Trophoblast cell (in vitro differentiated cells and primary cell): ENCODE measurements at regions not wholly inside any gene's neighbourhood (a gene's known extent, or its start where the extent isn't known, plus 50 kb on each side); places are given as distances from the start of the nearest gene placed in this dataset.

ENCODE experiments used
- DNase-seq, 2 donors: peaks; one replicate each; pipeline ENCODE4 v3.0.0-alpha.2; 2016
- H2AFZ ChIP-seq: 2 replicates; pipeline ENCODE4 v1.6.1; 2013; ENCODE audit warnings: low read length, moderate library complexity, mild to moderate bottlenecking; ENCODE audit not compliant: insufficient read depth, poor library complexity
- H2AK5ac ChIP-seq: 2 replicates; pipeline ENCODE4 v1.6.1; 2013; ENCODE audit warnings: mild to moderate bottlenecking, low read length
- H2BK120ac ChIP-seq: 2 replicates; pipeline ENCODE4 v1.6.1; 2013; ENCODE audit warnings: low read length, mild to moderate bottlenecking, moderate library complexity; ENCODE audit not compliant: insufficient read depth, poor library complexity
- H2BK12ac ChIP-seq: 2 replicates; pipeline ENCODE4 v1.6.1; 2013; ENCODE audit warnings: mild to moderate bottlenecking, low read length, moderate library complexity
- H2BK5ac ChIP-seq: 2 replicates; pipeline ENCODE4 v1.6.1; 2013; ENCODE audit warnings: low read length, low read depth, moderate library complexity, mild to moderate bottlenecking; ENCODE audit not compliant: poor library complexity
- H3K14ac ChIP-seq: 2 replicates; pipeline ENCODE4 v1.6.1; 2013; ENCODE audit warnings: mild to moderate bottlenecking, low read length
- H3K18ac ChIP-seq: 2 replicates; pipeline ENCODE4 v1.6.1; 2013; ENCODE audit warnings: mild to moderate bottlenecking, low read length
- H3K23ac ChIP-seq: 2 replicates; pipeline ENCODE4 v1.6.1; 2013; ENCODE audit warnings: low read length
- H3K27ac ChIP-seq: 2 replicates; pipeline ENCODE4 v1.5.1; 2013; ENCODE audit warnings: low read depth, mild to moderate bottlenecking, inconsistent platforms, low read length, moderate library complexity
- H3K27me3 ChIP-seq: 2 replicates; pipeline ENCODE4 v1.6.1; 2013; ENCODE audit warnings: inconsistent platforms, mild to moderate bottlenecking, low read length, moderate library complexity; ENCODE audit not compliant: insufficient read depth
- H3K36me3 ChIP-seq, 2 experiments: 1 replicate in 1 of 2; 2 replicates in 1 of 2; pipeline ENCODE4 v1.6.1; 2013; ENCODE audit warnings: low read length in 2 of 2, mild to moderate bottlenecking in 2 of 2, moderate library complexity in 1 of 2; ENCODE audit not compliant: insufficient read depth in 2 of 2, control insufficient read depth in 1 of 2
- H3K4ac ChIP-seq: 2 replicates; pipeline ENCODE4 v1.6.1; 2013; ENCODE audit warnings: low read depth, mild to moderate bottlenecking, low read length, moderate library complexity
- H3K4me1 ChIP-seq, 2 experiments: 1 replicate in 1 of 2; 2 replicates in 1 of 2; pipeline ENCODE4 v1.6.1; 2013; ENCODE audit warnings: low read length in 2 of 2, mild to moderate bottlenecking in 2 of 2, moderate library complexity in 1 of 2; ENCODE audit not compliant: insufficient read depth in 2 of 2, control insufficient read depth in 1 of 2
- H3K4me2 ChIP-seq: 2 replicates; pipeline ENCODE4 v1.6.1; 2013; ENCODE audit warnings: inconsistent platforms, mild to moderate bottlenecking, low read length, moderate library complexity
- H3K4me3 ChIP-seq: 2 replicates; pipeline ENCODE4 v1.5.1; 2013; ENCODE audit warnings: mild to moderate bottlenecking, low read depth, low read length, inconsistent platforms
- H3K79me1 ChIP-seq: one replicate; pipeline ENCODE4 v1.6.1; 2013; ENCODE audit warnings: low read length
- H3K79me2 ChIP-seq: 2 replicates; pipeline ENCODE4 v1.6.1; 2013; ENCODE audit warnings: low read length, mild to moderate bottlenecking; ENCODE audit not compliant: control insufficient read depth, insufficient read depth, poor library complexity
- H3K9ac ChIP-seq: 2 replicates; pipeline ENCODE4 v1.6.1; 2013; ENCODE audit warnings: mild to moderate bottlenecking, low read length
- H3K9me3 ChIP-seq: 2 replicates; pipeline ENCODE4 v1.6.1; 2013; ENCODE audit warnings: low read depth, mild to moderate bottlenecking, control low read depth, inconsistent platforms, low read length; ENCODE audit not compliant: insufficient read depth
- H4K12ac ChIP-seq: 2 replicates; pipeline ENCODE4 v1.6.1; 2013; ENCODE audit warnings: low read depth, mild to moderate bottlenecking, low read length, moderate library complexity
- H4K8ac ChIP-seq: 2 replicates; pipeline ENCODE4 v1.6.1; 2013; ENCODE audit warnings: low read depth, mild to moderate bottlenecking, low read length, moderate library complexity
- H4K91ac ChIP-seq: one replicate; pipeline ENCODE4 v1.6.1; 2013; ENCODE audit warnings: low read depth, mild to moderate bottlenecking, low read length, moderate library complexity
- WGBS: extraction: QIAGEN DNeasy Blood & Tissue Kit; methylation state at CpG from one replicate; pipeline ENCODE4 v1.1.7; 2013; ENCODE audit warnings: missing lambda C conversion rate; ENCODE audit not compliant: insufficient read length, insufficient coverage; ENCODE audit errors: extremely low coverage; 5-methylcytosine and 5-hydroxymethylcytosine counted together

DNA sequence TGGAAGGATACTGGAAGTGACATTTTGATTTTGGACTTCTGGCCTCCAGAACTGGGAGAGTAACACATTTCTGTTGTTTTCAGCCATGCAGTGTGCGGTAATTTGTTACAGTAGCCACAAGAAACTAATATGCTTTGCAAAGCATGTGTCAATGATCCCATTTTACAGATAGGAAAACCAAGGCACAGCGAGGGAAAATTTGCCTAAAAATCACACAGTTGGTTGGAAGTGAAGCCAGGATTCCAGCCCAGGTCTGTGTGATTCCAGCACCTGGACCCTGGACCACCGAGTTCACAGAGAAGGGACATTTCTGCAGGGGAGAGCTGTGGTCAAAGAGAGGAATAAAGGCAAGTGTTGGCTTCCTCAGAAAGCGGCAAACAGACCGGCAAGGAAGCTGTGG, 106.7 kb upstream of the MED13L start:
- H2AK5ac ChIP-seq, result peak overlapping the region; percentile 55
- no peaks in the 10 kb centered on the region for H3K79me2 ChIP-seq
- no peak overlapping the region for H2BK120ac ChIP-seq
- H3K4ac ChIP-seq, result no peak overlapping the region
- H4K12ac ChIP-seq, result no peak overlapping the region
- H3K14ac ChIP-seq, result no peak overlapping the region
- no peak overlapping the region for H2BK5ac ChIP-seq
- no peak overlapping the region for H3K9ac ChIP-seq
- peak overlapping the region; percentile 52 for H3K18ac ChIP-seq
- H4K91ac ChIP-seq, result peak overlapping the region; percentile 46
- no CpG with 5 or more reads among the region's 5 CpGs for WGBS
- H3K4me1 ChIP-seq, result peaks cover 34 to 36% of the 10 kb centered on the region in 2 experiments
- H3K36me3 ChIP-seq, result no peaks in the 10 kb centered on the region
- no peak overlapping the region for H3K4me3 ChIP-seq
- H2BK12ac ChIP-seq, result peak overlapping the region; percentile 81
- no peak overlapping the region for H4K8ac ChIP-seq
- H3K27me3 ChIP-seq, result no peaks in the 10 kb centered on the region
- no peak overlapping the region for H3K4me2 ChIP-seq
- DNase-seq, result no peak
- H3K23ac ChIP-seq, result no peak overlapping the region
- no peak overlapping the region for H2AFZ ChIP-seq
- H3K27ac ChIP-seq, result no peak overlapping the region
- H3K79me1 ChIP-seq, result peaks cover 18% of the 10 kb centered on the region
- H3K9me3 ChIP-seq, result peaks cover 2% of the 10 kb centered on the region

DNA sequence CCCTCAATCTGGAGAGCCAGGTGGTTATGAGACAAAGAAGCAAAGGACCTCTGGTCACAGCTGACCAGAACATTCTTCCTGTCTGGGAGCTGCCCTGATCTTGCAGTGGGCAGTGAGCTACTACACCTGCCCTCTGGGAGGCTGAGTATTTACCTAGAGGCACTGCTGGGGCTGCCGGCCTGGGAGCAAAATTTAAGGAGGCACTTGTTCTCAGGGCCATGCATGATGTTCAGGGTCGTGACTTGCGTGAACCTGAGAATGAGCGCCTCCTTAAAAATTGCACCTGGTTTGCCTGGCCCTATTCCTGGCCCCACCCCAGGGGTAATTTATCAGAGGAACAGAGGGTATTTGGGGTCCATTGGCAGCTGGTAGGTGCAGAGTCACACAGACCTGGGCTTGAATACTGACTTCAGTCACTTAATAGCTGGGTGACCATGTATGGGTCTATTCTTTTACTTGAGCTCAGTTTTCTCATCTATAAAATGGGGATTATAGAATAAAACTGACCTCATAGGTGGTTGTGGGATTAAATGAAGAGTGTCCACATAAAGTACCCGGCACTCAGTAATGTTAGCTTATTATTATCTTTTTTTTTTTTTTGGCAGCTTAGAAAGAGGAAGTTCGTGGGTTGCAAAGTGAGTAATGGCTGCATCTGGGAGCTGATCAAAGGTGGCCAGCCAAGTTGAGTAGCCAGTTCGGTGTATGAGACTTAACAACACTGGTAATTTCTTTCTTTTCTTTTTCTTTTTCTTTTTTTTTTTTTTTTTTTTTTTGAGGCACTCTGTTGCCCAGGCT, 107.4 kb upstream of the MED13L start:
- H4K12ac ChIP-seq, result no peak overlapping the region
- WGBS, result no CpG with 5 or more reads among the region's 7 CpGs
- no peak overlapping the region for H4K8ac ChIP-seq
- H3K4me1 ChIP-seq, result peaks cover 34 to 36% of the 10 kb centered on the region in 2 experiments
- H2BK120ac ChIP-seq, result no peak overlapping the region
- no peak overlapping the region for H3K4me3 ChIP-seq
- H3K4me2 ChIP-seq, result no peak overlapping the region
- H3K9ac ChIP-seq, result no peak overlapping the region
- H2AFZ ChIP-seq, result no peak overlapping the region
- H3K79me2 ChIP-seq, result no peaks in the 10 kb centered on the region
- DNase-seq, result peak; percentile 66
- peak overlapping the region; percentile 46 for H4K91ac ChIP-seq
- H3K27me3 ChIP-seq, result no peaks in the 10 kb centered on the region
- H2AK5ac ChIP-seq, result no peak overlapping the region
- no peak overlapping the region for H3K23ac ChIP-seq
- no peak overlapping the region for H3K27ac ChIP-seq
- H3K4ac ChIP-seq, result no peak overlapping the region
- no peak overlapping the region for H3K14ac ChIP-seq
- peak overlapping the region; percentile 81 for H2BK12ac ChIP-seq
- H3K36me3 ChIP-seq, result no peaks in the 10 kb centered on the region
- peaks cover 2% of the 10 kb centered on the region for H3K9me3 ChIP-seq
- H3K18ac ChIP-seq, result peak overlapping the region; percentile 52
- no peak overlapping the region for H2BK5ac ChIP-seq
- peaks cover 18% of the 10 kb centered on the region for H3K79me1 ChIP-seq

GRCh38 chr12:116385486-116386217, 108.2 kb upstream of the MED13L start:
- Histone ChIP-seq H2AK5ac (no peak overlapping the region), H3K79me1 (peaks cover 18% of the 10 kb centered on the region), H2BK120ac (no peak overlapping the region), H3K4me1 (peaks cover 34 to 36% of the 10 kb centered on the region in 2 experiments), H3K4ac (no peak overlapping the region), H3K18ac (no peak overlapping the region), H4K8ac (no peak overlapping the region), H2BK12ac (no peak overlapping the region), H3K23ac (no peak overlapping the region), H2AFZ (no peak overlapping the region), H3K9me3 (peaks cover 2% of the 10 kb centered on the region), H4K12ac (no peak overlapping the region), H2BK5ac (no peak overlapping the region), H3K79me2 (no peaks in the 10 kb centered on the region), H3K4me2 (no peak overlapping the region), H3K27ac (no peak overlapping the region), H3K27me3 (no peaks in the 10 kb centered on the region), H3K36me3 (no peaks in the 10 kb centered on the region), H4K91ac (no peak overlapping the region), H3K4me3 (no peak overlapping the region), H3K14ac (no peak overlapping the region), H3K9ac (no peak overlapping the region)
- WGBS, result no CpG with 5 or more reads among the region's 21 CpGs
- DNase-seq, result peak; percentile 75

DNA sequence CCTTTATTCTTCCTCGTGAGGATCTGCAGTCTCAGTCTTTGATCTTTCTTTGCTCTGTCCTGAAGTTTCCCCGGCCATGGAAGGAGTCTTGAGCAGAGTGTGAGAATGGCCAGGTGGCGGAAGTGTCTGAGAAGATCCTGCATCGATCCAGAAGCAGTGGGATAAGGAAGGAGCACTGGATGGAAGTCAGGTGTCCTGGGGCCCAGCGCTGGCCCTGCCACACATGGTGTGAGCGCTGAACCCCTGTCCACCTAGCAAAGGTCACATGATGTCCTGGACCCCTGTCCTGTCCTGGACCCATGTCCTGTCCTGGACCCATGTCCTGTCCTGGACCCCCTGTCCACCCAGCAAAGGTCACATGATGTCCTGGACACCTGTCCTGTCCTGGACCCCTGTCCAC, 111.8 kb upstream of the MED13L start:
- no CpG with 5 or more reads among the region's 6 CpGs for WGBS
- Histone ChIP-seq H3K79me2 (no peaks in the 10 kb centered on the region), H4K8ac (no peak overlapping the region), H3K18ac (no peak overlapping the region), H3K4me3 (no peak overlapping the region), H3K79me1 (peaks cover 4% of the 10 kb centered on the region), H2AFZ (no peak overlapping the region), H3K27me3 (no peaks in the 10 kb centered on the region), H3K4me2 (no peak overlapping the region), H3K14ac (no peak overlapping the region), H2BK12ac (no peak overlapping the region), H2BK5ac (no peak overlapping the region), H2BK120ac (no peak overlapping the region), H2AK5ac (peak overlapping the region; percentile 23), H3K4me1 (peaks cover 16% of the 10 kb centered on the region in 2 experiments), H4K12ac (no peak overlapping the region), H3K9me3 (no peaks in the 10 kb centered on the region), H4K91ac (no peak overlapping the region), H3K23ac (no peak overlapping the region), H3K27ac (no peak overlapping the region), H3K36me3 (no peaks in the 10 kb centered on the region), H3K4ac (no peak overlapping the region), H3K9ac (no peak overlapping the region)
- DNase-seq, result no peak
